Neural cell (in vitro differentiated cells): ENCODE measurements at regions not wholly inside any gene's neighbourhood (a gene's known extent, or its start where the extent isn't known, plus 50 kb on each side); places are given as distances from the start of the nearest gene placed in this dataset.

Experiments
- H2AFZ ChIP-seq: fragments of 200-600, 300-800 bp; sonication (generic), shearing (Covaris generic); 2 replicates; pipeline ENCODE4 v1.6.0; 2014; ENCODE audit warnings: low read depth, mild to moderate bottlenecking, antibody characterized with exemption, low read length, moderate library complexity
- H3F3A ChIP-seq: fragments of 200-600 bp; shearing (Covaris generic); 2 replicates; pipeline ENCODE4 v1.6.1; 2016; ENCODE audit warnings: mild to moderate bottlenecking, moderate library complexity, mixed read lengths, antibody characterized with exemption, low read length; ENCODE audit not compliant: insufficient read depth, poor library complexity, severe bottlenecking
- H3K27ac ChIP-seq: fragments of 200-600, 300-800 bp; sonication (generic), shearing (Covaris generic); 2 replicates; pipeline ENCODE4 v1.5.1; 2014; ENCODE audit warnings: mild to moderate bottlenecking, low read length, moderate library complexity
- H3K27me3 ChIP-seq: fragments of 300-800, 200-600 bp; sonication (generic), shearing (Covaris generic); 2 replicates; pipeline ENCODE4 v1.6.0; 2014; ENCODE audit warnings: mild to moderate bottlenecking, low read depth, low read length, moderate library complexity; ENCODE audit not compliant: insufficient read depth
- H3K36me3 ChIP-seq: fragments of 300-800, 200-600 bp; sonication (generic), shearing (Covaris generic); 2 replicates; pipeline ENCODE4 v1.5.1; 2014; ENCODE audit warnings: mild to moderate bottlenecking, antibody characterized with exemption, low read length, moderate library complexity; ENCODE audit not compliant: insufficient read depth
- H3K4me2 ChIP-seq: fragments of 300-800, 200-600 bp; sonication (generic), shearing (Covaris generic); 2 replicates; pipeline ENCODE4 v1.6.0; 2014; ENCODE audit warnings: mild to moderate bottlenecking, low read length
- H3K4me3 ChIP-seq: fragments of 300-800, 200-600 bp; sonication (generic), shearing (Covaris generic); 2 replicates; pipeline ENCODE4 v1.5.1; 2014; ENCODE audit warnings: mild to moderate bottlenecking, low read length, moderate library complexity
- H3K79me2 ChIP-seq: fragments of 200-600 bp; shearing (Covaris generic); replicated peaks from 2 replicates; pipeline ENCODE4 v1.6.0; 2014; ENCODE audit warnings: mild to moderate bottlenecking, low read length, moderate library complexity; ENCODE audit not compliant: insufficient read depth
- H3K9ac ChIP-seq: fragments of 300-800, 200-600 bp; sonication (generic), shearing (Covaris generic); 2 replicates; pipeline ENCODE4 v1.6.1; 2016; ENCODE audit warnings: mild to moderate bottlenecking, low read length, mixed read lengths
- H3K9me2 ChIP-seq: fragments of 200-600 bp; shearing (Covaris generic); 2 replicates; pipeline ENCODE4 v1.6.1; 2016; ENCODE audit warnings: mild to moderate bottlenecking, low read length, mixed read lengths; ENCODE audit not compliant: insufficient read depth
- H3K9me3 ChIP-seq: fragments of 200-600, 300-800 bp; sonication (generic), shearing (Covaris generic); 2 replicates; pipeline ENCODE4 v1.6.1; 2016; ENCODE audit warnings: mild to moderate bottlenecking, mixed run types, low read length, moderate library complexity, mixed read lengths
- H4K20me1 ChIP-seq: fragments of 200-600 bp; shearing (Covaris generic); 2 replicates; pipeline ENCODE4 v1.6.1; 2016; ENCODE audit warnings: mild to moderate bottlenecking, mixed run types; ENCODE audit not compliant: insufficient read depth
- CTCF ChIP-seq: fragments of 450-650 bp; IDR thresholded peaks from 2 replicates; pipeline ENCODE4 v1.5.1; 2014; ENCODE audit warnings: antibody characterized with exemption, mild to moderate bottlenecking, moderate library complexity; ENCODE audit not compliant: poor library complexity, severe bottlenecking
- EP300 ChIP-seq: fragments of 450-650 bp; conservative IDR thresholded peaks from 2 replicates; pipeline ENCODE4 v1.6.1; 2014; ENCODE audit warnings: antibody characterized with exemption, mild to moderate bottlenecking, moderate library complexity; ENCODE audit not compliant: poor library complexity, severe bottlenecking
- EZH2 ChIP-seq: fragments of 200-600, 300-800 bp; shearing (Covaris generic), sonication (generic); IDR thresholded peaks from 2 replicates; pipeline ENCODE4 v1.6.1; 2014; ENCODE audit warnings: antibody characterized with exemption, low read length, borderline replicate concordance, mild to moderate bottlenecking; ENCODE audit not compliant: insufficient read depth, poor library complexity, severe bottlenecking
- MXI1 ChIP-seq: fragments of 450-650 bp; conservative IDR thresholded peaks from 2 replicates; pipeline ENCODE4 v1.6.1; 2014; ENCODE audit warnings: antibody characterized with exemption, mild to moderate bottlenecking; ENCODE audit not compliant: poor library complexity, severe bottlenecking
- POLR2AphosphoS5 ChIP-seq: IDR thresholded peaks from 2 replicates; pipeline ENCODE4 v1.6.1; 2012
- RAD21 ChIP-seq: fragments of 450-650 bp; conservative IDR thresholded peaks from 2 replicates; pipeline ENCODE4 v1.6.1; 2014; ENCODE audit warnings: antibody characterized with exemption, mild to moderate bottlenecking, moderate library complexity
- REST ChIP-seq: IDR thresholded peaks from 2 replicates; pipeline ENCODE4 v1.6.1; 2012; ENCODE audit warnings: borderline replicate concordance
- SMC3 ChIP-seq: fragments of 450-650 bp; conservative IDR thresholded peaks from 2 replicates; pipeline ENCODE4 v1.6.1; 2014; ENCODE audit warnings: antibody characterized with exemption, mild to moderate bottlenecking, moderate library complexity; ENCODE audit not compliant: poor library complexity
- TAF1 ChIP-seq: IDR thresholded peaks from 2 replicates; pipeline ENCODE4 v1.6.1; 2012; ENCODE audit warnings: low read depth

GRCh38 chr10:10456856-10457255 is 560.8 kb upstream of the CELF2 start:
- Histone ChIP-seq H3K9ac (no peak overlapping the region), H3K36me3 (no peaks in the 10 kb centered on the region), H3K9me2 (no peaks in the 10 kb centered on the region), H3K4me3 (no peak overlapping the region), H3K9me3 (peaks cover 4% of the 10 kb centered on the region), H2AFZ (no peak overlapping the region), H3K27me3 (no peaks in the 10 kb centered on the region), H3K27ac (no peak overlapping the region), H4K20me1 (no peaks in the 10 kb centered on the region), H3K79me2 (no peaks in the 10 kb centered on the region), H3F3A (no peaks in the 10 kb centered on the region), H3K4me2 (no peak overlapping the region)
- TF ChIP-seq RAD21 (no peak), SMC3 (no peak), POLR2AphosphoS5 (no peak), EZH2 (no peak), EP300 (no peak), REST (no peak), CTCF (no peak), MXI1 (no peak), TAF1 (no peak)

- no peaks in the 10 kb centered on the region for H3K9me3 ChIP-seq
- H3F3A ChIP-seq = no peaks in the 10 kb centered on the region
- H3K27ac ChIP-seq = no peak overlapping the region
- H3K4me3 ChIP-seq = no peak overlapping the region
- no peaks in the 10 kb centered on the region for H3K36me3 ChIP-seq
- TF ChIP-seq EZH2 = no peak
- no peak for TF ChIP-seq REST
- TF ChIP-seq CTCF = no peak
- TF ChIP-seq EP300 = no peak
- no peak for TF ChIP-seq MXI1
- TF ChIP-seq TAF1 = no peak
- no peak for TF ChIP-seq SMC3
- no peak for TF ChIP-seq POLR2AphosphoS5
- TF ChIP-seq RAD21 = no peak
- no peaks in the 10 kb centered on the region for H3K27me3 ChIP-seq
- no peaks in the 10 kb centered on the region for H3K9me2 ChIP-seq
- no peaks in the 10 kb centered on the region for H4K20me1 ChIP-seq
- H3K9ac ChIP-seq = no peak overlapping the region
- no peak overlapping the region for H2AFZ ChIP-seq
- no peaks in the 10 kb centered on the region for H3K79me2 ChIP-seq
- no peak overlapping the region for H3K4me2 ChIP-seq
Observed at GRCh38 chr10:10460451-10460850, 557.2 kb upstream of the CELF2 start.
